Natural killer cell (primary cell): ENCODE measurements at regions not wholly inside any gene's neighbourhood (a gene's known extent, or its start where the extent isn't known, plus 50 kb on each side); places are given as distances from the start of the nearest gene placed in this dataset.

ENCODE experiments used
- ATAC-seq, 3 donors: fragments of 150-1000 bp in 2 of 3; fragments of 200-7000 bp in 1 of 3; cut with Tn5 transposase; 1 replicate in 1 of 3; 2 replicates in 2 of 3; pipeline ENCODE4 v1.10.0; 2021; ENCODE audit warnings: mild to moderate bottlenecking in 2 of 3, moderate library complexity in 2 of 3
- DNase-seq, 2 donors: peaks; one replicate each; pipeline versions ENCODE4 v3.0.0 to v3.0.0-alpha.2; 2013 to 2021; ENCODE audit warnings: mixed read lengths in 1 of 2
- H3K27ac ChIP-seq: one replicate; pipeline ENCODE4 v1.5.1; 2013; ENCODE audit warnings: mild to moderate bottlenecking, low read length
- H3K27me3 ChIP-seq: one replicate; pipeline ENCODE4 v1.6.1; 2013; ENCODE audit warnings: low read length; ENCODE audit not compliant: control insufficient read depth, insufficient read depth
- H3K36me3 ChIP-seq: one replicate; pipeline ENCODE4 v1.6.1; 2013; ENCODE audit warnings: low read length; ENCODE audit not compliant: control insufficient read depth, insufficient read depth
- H3K4me1 ChIP-seq: one replicate; pipeline ENCODE4 v1.6.1; 2013; ENCODE audit warnings: low read length; ENCODE audit not compliant: control insufficient read depth, insufficient read depth
- H3K4me3 ChIP-seq: one replicate; pipeline ENCODE4 v1.5.1; 2013; ENCODE audit warnings: low read length
- H3K9me3 ChIP-seq: one replicate; pipeline ENCODE4 v1.6.1; 2013; ENCODE audit warnings: low read length; ENCODE audit not compliant: control insufficient read depth, insufficient read depth
- H3K27ac Mint-ChIP-seq, 2 donors: one replicate each; pipeline ENCODE4 v1.8.0; 2022; ENCODE audit warnings: mild to moderate bottlenecking in 2 of 2, mixed read lengths in 2 of 2, moderate library complexity in 1 of 2
- H3K27me3 Mint-ChIP-seq, 2 donors: one replicate each; pipeline ENCODE4 v1.8.0; 2022; ENCODE audit warnings: low read depth in 2 of 2, mixed read lengths in 2 of 2
- H3K36me3 Mint-ChIP-seq: one replicate; pipeline ENCODE4 v1.8.0; 2022; ENCODE audit warnings: mixed read lengths
- H3K4me1 Mint-ChIP-seq, 2 donors: one replicate each; pipeline ENCODE4 v1.8.0; 2022; ENCODE audit warnings: mixed read lengths in 2 of 2
- H3K4me3 Mint-ChIP-seq: one replicate; pipeline ENCODE4 v1.8.0; 2022; ENCODE audit warnings: mild to moderate bottlenecking, moderate library complexity, mixed read lengths
- H3K9me3 Mint-ChIP-seq, 2 donors: one replicate each; pipeline ENCODE4 v1.8.0; 2022; ENCODE audit warnings: mixed read lengths in 2 of 2
- CTCF ChIP-seq: fragments of 200-600 bp; IDR thresholded peaks from one replicate; pipeline ENCODE4 v1.8.0; 2022; ENCODE audit warnings: antibody characterized with exemption
- WGBS: methylation state at CpG from one replicate; pipeline ENCODE4 v1.1.7; 2013; ENCODE audit warnings: missing lambda C conversion rate; ENCODE audit not compliant: insufficient coverage; 5-methylcytosine and 5-hydroxymethylcytosine counted together
- intact Hi-C: fragments of 100-400 bp; cut with micrococcal nuclease; formaldehyde crosslinking; loops from one replicate; pipeline ENCODE4 v1.14.2; 2022

GRCh38 chr6:33908025-33908424, 104.2 kb upstream of the MLN start:
- WGBS: 57% methylated on average over 4 of the region's 4 CpGs
- Histone ChIP-seq H3K4me3 (no peak overlapping the region), H3K27me3 (no peaks in the 10 kb centered on the region), H3K9me3 (no peaks in the 10 kb centered on the region), H3K27ac (no peak overlapping the region), H3K4me1 (peaks cover 56% of the 10 kb centered on the region), H3K36me3 (no peaks in the 10 kb centered on the region)
- Mint-ChIP-seq H3K4me1 (peaks cover 69 to 70% of the 10 kb centered on the region in 2 donors), H3K27ac (no peak overlapping the region), H3K4me3 (peak overlapping the region; percentile 2), H3K36me3 (no peaks in the 10 kb centered on the region), H3K27me3 (peaks cover 14 to 23% of the 10 kb centered on the region in 2 donors), H3K9me3 (no peaks in the 10 kb centered on the region)
- DNase-seq (no peak), ATAC-seq (no peak)
- TF ChIP-seq CTCF: no peak
- intact Hi-C loops: no loop called here

DNA sequence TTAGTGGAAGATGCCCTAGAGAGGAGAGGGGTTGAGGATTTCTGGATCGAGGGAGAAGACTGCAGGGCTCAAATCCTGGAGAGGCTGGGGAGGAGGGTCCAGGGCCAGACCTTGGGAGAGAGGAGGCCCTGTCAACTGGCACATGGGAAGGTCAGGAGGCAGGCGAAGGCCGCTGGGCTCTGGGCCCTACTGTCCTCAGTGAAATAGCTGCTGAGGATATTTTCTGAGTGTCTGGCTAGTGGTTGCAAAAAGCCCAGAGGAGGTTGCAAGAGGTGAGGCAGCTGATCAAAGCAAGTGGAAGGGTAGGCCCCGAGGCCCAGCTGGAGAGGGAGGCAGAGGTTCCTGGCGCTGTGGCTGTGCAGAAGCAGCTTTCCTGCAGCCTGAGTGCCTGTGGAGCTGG, 103.4 kb upstream of the MLN start:
- Mint-ChIP-seq H3K9me3 (no peaks in the 10 kb centered on the region), H3K4me3 (peak overlapping the region; percentile 17), H3K4me1 (peaks cover 69 to 78% of the 10 kb centered on the region in 2 donors), H3K36me3 (no peaks in the 10 kb centered on the region), H3K27me3 (peaks cover 17 to 23% of the 10 kb centered on the region in 2 donors), H3K27ac (peak overlapping the region; percentile 26 to 79)
- H3K27me3 ChIP-seq: no peaks in the 10 kb centered on the region
- no peak overlapping the region for H3K4me3 ChIP-seq
- TF ChIP-seq CTCF: no peak
- ATAC-seq (no peak), DNase-seq (no peak)
- H3K4me1 ChIP-seq: peaks cover 57% of the 10 kb centered on the region
- H3K27ac ChIP-seq: no peak overlapping the region
- WGBS: 77% methylated on average over 5 of the region's 5 CpGs
- H3K9me3 ChIP-seq: no peaks in the 10 kb centered on the region
- intact Hi-C loops: no loop called here
- H3K36me3 ChIP-seq: no peaks in the 10 kb centered on the region

GRCh38 chr6:33906439-33906838, 102.6 kb upstream of the MLN start:
- intact Hi-C loops: no loop called here
- TF ChIP-seq CTCF: no peak
- Mint-ChIP-seq H3K4me3 (no peak overlapping the region), H3K9me3 (no peaks in the 10 kb centered on the region), H3K27ac (peak overlapping the region; percentile 61 to 79), H3K27me3 (peaks cover 17 to 25% of the 10 kb centered on the region in 2 donors), H3K36me3 (no peaks in the 10 kb centered on the region), H3K4me1 (peaks cover 71 to 80% of the 10 kb centered on the region in 2 donors)
- no peak overlapping the region for H3K27ac ChIP-seq
- H3K4me1 ChIP-seq: peaks cover 57% of the 10 kb centered on the region
- WGBS: 97% methylated on average over 9 of the region's 9 CpGs
- no peak overlapping the region for H3K4me3 ChIP-seq
- DNase-seq (no peak), ATAC-seq (no peak)
- H3K9me3 ChIP-seq: no peaks in the 10 kb centered on the region
- H3K36me3 ChIP-seq: no peaks in the 10 kb centered on the region
- no peaks in the 10 kb centered on the region for H3K27me3 ChIP-seq

DNA sequence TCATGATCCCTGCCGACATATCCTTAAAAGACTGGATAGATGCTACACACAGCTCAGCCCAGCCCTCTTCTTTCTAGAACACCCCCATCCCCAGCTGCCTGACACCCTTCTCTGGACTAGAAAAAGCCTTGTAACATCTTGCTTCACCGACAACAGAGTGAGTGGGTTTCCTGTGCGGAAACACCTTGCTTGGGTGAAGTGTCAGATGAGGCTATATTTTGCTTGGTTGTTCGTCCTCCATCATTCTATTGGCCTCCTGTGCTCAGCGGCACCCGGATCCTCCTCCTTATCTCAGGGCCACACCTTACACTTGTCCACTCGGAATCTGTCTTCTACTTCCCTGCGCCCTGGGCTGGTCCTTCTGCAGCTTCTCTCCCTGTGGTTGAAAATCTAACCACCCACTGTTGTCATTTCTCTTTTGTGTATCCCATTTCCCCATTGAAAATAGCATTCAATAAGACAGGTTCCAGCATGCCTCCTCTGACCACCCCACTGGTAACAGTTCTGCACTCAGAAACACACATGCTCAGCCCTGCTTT, 101.3 kb upstream of the MLN start:
- H3K27me3 Mint-ChIP-seq: peaks cover 28 to 29% of the 10 kb centered on the region in 2 donors
- ATAC-seq (peak; percentile 78 to 85 (median 81)), DNase-seq (peak; percentile 67 to 85)
- 5% methylated on average over 8 of the region's 8 CpGs for WGBS
- no peaks in the 10 kb centered on the region for H3K36me3 ChIP-seq
- H3K27me3 ChIP-seq: no peaks in the 10 kb centered on the region
- H3K27ac Mint-ChIP-seq: peak overlapping the region; percentile 61 to 79
- peak overlapping the region; percentile 51 for H3K4me3 Mint-ChIP-seq
- intact Hi-C loops: loop anchor here (1.0 to 2.0 kb wide), 3 partner anchors 48 to 160 kb away; partner anchors contain the start of gene LEMD2
- no peaks in the 10 kb centered on the region for H3K36me3 Mint-ChIP-seq
- peak overlapping the region; percentile 75 for H3K27ac ChIP-seq
- H3K9me3 Mint-ChIP-seq: no peaks in the 10 kb centered on the region
- no peak overlapping the region for H3K4me3 ChIP-seq
- peaks cover 73 to 81% of the 10 kb centered on the region in 2 donors for H3K4me1 Mint-ChIP-seq
- H3K4me1 ChIP-seq: peaks cover 57% of the 10 kb centered on the region
- TF ChIP-seq CTCF: no peak
- H3K9me3 ChIP-seq: no peaks in the 10 kb centered on the region
